ENCODE measurements at regions not wholly inside any gene's neighbourhood (a gene's known extent, or its start where the extent isn't known, plus 50 kb on each side); places are given as distances from the start of the nearest gene placed in this dataset.

- ChIA-PET POLR2A (no interaction called here), CTCF (interaction anchor here (0.6 kb wide), 1 partner anchor 14 kb away, joined by 3 read pairs; no protein-coding TSS in a partner anchor)
- no peak for TF ChIP-seq FOXK2 (IDR thresholded peaks at IDR 0.05)
- TF ChIP-seq LEF1 (IDR thresholded peaks at IDR 0.05; ENCODE audit: borderline replicate concordance), result no peak
- TF ChIP-seq, protein P1, sequence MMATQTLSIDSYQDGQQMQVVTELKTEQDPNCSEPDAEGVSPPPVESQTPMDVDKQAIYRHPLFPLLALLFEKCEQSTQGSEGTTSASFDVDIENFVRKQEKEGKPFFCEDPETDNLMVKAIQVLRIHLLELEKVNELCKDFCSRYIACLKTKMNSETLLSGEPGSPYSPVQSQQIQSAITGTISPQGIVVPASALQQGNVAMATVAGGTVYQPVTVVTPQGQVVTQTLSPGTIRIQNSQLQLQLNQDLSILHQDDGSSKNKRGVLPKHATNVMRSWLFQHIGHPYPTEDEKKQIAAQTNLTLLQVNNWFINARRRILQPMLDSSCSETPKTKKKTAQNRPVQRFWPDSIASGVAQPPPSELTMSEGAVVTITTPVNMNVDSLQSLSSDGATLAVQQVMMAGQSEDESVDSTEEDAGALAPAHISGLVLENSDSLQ (IDR thresholded peaks at IDR 0.05), result no peak
- no peak for TF ChIP-seq ELF4 (IDR thresholded peaks at IDR 0.05)
- no peak for TF ChIP-seq CTBP1 (IDR thresholded peaks at IDR 0.05; ENCODE audit: borderline replicate concordance)
- no peak for TF ChIP-seq FOXA1 (IDR thresholded peaks at IDR 0.05)
- TF ChIP-seq FOXM1 (IDR thresholded peaks at IDR 0.05; ENCODE audit: borderline replicate concordance), result no peak
- TF ChIP-seq ZNF384 (IDR thresholded peaks at IDR 0.05), result no peak
- no peak for DNase-seq (ENCODE audit: extremely low spot score)
Measured at GRCh38 chr5:1671351-1671750, 128.3 kb downstream of the MRPL36 start.

GRCh38 chr5:1670351-1670750 is 129.3 kb downstream of the MRPL36 start:
- CTCF ChIA-PET, result no interaction called here
- no peak for DNase-seq (ENCODE audit: extremely low spot score)
- TF ChIP-seq ZNF384 (IDR thresholded peaks at IDR 0.05) (no peak), SP1 (IDR thresholded peaks at IDR 0.05) (no peak), ELF4 (IDR thresholded peaks at IDR 0.05) (no peak), SUZ12 (IDR thresholded peaks at IDR 0.05) (no peak), FOXK2 (IDR thresholded peaks at IDR 0.05) (no peak), NFRKB (IDR thresholded peaks at IDR 0.05) (no peak)
- POLR2A ChIA-PET, result interaction anchor here (1.4 kb wide), 1 partner anchor 66 kb away, joined by 3 read pairs; no protein-coding TSS in a partner anchor

GRCh38 chr5:1669276-1670155 is 130.1 kb downstream of the MRPL36 start:
- TF ChIP-seq ARNT (IDR thresholded peaks at IDR 0.05) (no peak), NFRKB (IDR thresholded peaks at IDR 0.05) (no peak), FOXK2 (IDR thresholded peaks at IDR 0.05) (no peak), ELF4 (IDR thresholded peaks at IDR 0.05) (no peak), TARDBP (IDR thresholded peaks at IDR 0.05) (no peak)
- TF ChIP-seq, protein P1 (IDR thresholded peaks at IDR 0.05), result no peak
- no peak for DNase-seq (ENCODE audit: extremely low spot score)
- POLR2A ChIA-PET, result interaction anchor here (1.4 kb wide), 1 partner anchor 66 kb away, joined by 3 read pairs; no protein-coding TSS in a partner anchor
- CTCF ChIA-PET, result no interaction called here

DNA sequence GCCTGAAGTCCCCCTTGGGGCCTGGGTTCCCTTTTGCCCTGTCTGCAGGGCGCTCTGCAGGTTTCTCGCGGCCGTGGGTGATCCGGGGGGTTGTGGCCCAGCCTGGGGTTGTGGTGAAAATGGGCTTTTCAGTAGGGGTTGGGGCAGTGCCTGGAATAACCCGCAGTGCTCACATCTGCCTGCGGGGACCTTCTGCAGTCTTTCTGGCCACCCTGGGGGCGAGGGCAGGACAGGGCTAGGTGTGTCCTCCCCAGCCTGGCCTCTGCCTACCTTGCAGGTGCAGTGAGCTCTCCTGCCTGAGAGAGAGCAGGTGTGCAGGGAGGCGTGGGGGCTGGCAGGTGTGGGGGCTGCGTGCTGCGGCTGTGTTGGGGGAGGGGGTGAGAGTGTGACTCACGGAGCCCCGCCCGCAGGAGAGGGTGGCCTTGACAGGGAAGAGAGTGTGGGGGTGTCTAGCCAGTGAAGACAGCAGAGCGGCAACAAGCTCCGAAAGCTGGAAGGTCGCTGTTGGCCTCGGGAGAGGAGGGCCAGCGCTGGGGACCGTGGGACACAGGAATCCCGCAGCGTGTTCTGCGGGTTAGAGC is 131.4 kb downstream of the MRPL36 start:
- TF ChIP-seq FOXK2 (IDR thresholded peaks at IDR 0.05) (no peak), FOXM1 (IDR thresholded peaks at IDR 0.05; ENCODE audit: borderline replicate concordance) (no peak), ARNT (IDR thresholded peaks at IDR 0.05) (no peak), SP1 (IDR thresholded peaks at IDR 0.05) (no peak), SUZ12 (IDR thresholded peaks at IDR 0.05) (no peak), L3MBTL2 (conservative IDR thresholded peaks at IDR 0.05) (no peak), HDGF (IDR thresholded peaks at IDR 0.05; ENCODE audit: borderline replicate concordance) (no peak), ZNF384 (IDR thresholded peaks at IDR 0.05) (no peak), LEF1 (IDR thresholded peaks at IDR 0.05; ENCODE audit: borderline replicate concordance) (no peak), NFRKB (IDR thresholded peaks at IDR 0.05) (no peak), FOXA1 (IDR thresholded peaks at IDR 0.05) (no peak)
- TF ChIP-seq, protein P1 (IDR thresholded peaks at IDR 0.05), result no peak
- ChIA-PET POLR2A (no interaction called here), CTCF (interaction anchor here (0.8 kb wide), 1 partner anchor 363 kb away, joined by 3 read pairs; no protein-coding TSS in a partner anchor)
- DNase-seq (ENCODE audit: extremely low spot score), result peak; percentile 44

DNA sequence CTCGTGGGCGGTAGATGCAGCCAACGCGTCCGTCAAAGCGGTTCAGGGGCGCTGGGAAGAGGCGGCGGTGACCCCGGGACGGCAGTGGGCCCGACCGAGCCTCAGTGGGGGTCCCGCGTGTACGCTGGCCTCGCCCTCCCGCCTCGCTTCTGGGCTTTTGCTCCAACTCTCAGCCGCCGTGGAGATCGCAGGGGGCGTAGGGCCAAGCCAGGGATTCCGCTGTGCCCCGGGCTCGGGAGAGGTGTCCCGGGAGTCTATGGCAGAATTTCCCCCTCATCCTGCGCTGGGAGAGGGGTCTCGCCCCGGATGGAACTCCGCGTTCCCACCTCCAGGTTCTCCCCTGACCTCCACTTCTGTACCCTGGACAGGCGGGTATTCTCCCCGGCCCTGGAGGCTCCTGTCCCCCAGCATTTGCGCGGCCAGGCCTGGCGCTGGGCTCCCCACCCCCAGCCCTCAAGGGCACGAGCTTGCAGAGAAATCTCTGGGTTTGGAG is 131.9 kb downstream of the MRPL36 start:
- POLR2A ChIA-PET, result no interaction called here
- CTCF ChIA-PET, result no interaction called here
- peak; percentile 31 for DNase-seq (ENCODE audit: extremely low spot score)
- no peak for TF ChIP-seq BHLHE40 (IDR thresholded peaks at IDR 0.05; ENCODE audit: borderline replicate concordance)
- no peak for TF ChIP-seq FOXA1 (IDR thresholded peaks at IDR 0.05)
- no peak for TF ChIP-seq L3MBTL2 (conservative IDR thresholded peaks at IDR 0.05)
- no peak for TF ChIP-seq ZNF384 (IDR thresholded peaks at IDR 0.05)
- no peak for TF ChIP-seq SUZ12 (IDR thresholded peaks at IDR 0.05)
- no peak for TF ChIP-seq TARDBP (IDR thresholded peaks at IDR 0.05)

DNA sequence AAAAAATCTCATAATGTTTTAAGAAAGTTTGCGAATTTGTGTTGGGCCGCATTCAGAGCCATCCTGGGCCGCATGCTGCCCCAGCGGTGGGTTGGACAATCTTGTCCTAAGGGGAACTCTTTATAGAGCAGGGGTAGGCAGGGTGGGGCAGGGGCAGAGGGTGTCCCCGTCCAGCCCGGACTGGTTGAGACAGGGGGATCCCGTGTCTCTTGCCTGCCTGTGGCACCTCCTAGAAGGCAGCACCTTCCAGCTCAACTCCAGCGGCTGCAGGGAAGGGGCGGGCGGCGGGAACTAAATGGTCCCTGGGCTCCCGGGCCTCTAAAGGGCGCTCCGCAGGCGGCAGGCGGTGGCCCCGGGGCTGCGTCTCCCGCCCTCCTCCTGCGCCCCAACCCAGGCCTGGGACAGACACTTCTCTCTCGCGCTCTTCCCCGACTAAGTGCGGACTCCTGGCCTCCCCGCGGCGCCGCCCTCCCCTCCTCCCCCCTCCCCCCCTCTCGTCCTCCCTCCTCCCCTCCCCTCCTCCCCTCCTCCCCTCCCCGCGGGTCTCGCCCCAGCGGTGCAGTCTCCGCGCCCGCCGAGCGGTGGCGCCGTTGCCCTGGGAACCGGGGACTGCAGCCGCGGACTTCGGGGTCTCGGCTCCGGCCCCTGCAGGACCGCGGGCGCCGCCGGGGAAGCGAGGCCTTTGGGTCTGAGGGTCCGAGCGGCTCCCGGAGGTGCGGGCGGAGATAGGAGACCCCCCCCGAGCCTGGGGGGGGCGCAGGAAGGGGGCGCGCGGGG is 132.6 kb downstream of the MRPL36 start:
- ChIA-PET POLR2A (no interaction called here), CTCF (no interaction called here)
- peak; percentile 92 for DNase-seq (ENCODE audit: extremely low spot score)
- TF ChIP-seq HDGF (IDR thresholded peaks at IDR 0.05; ENCODE audit: borderline replicate concordance), result no peak
- no peak for TF ChIP-seq FOXA1 (IDR thresholded peaks at IDR 0.05)
- TF ChIP-seq SUZ12 (IDR thresholded peaks at IDR 0.05), result no peak
- TF ChIP-seq ZNF384 (IDR thresholded peaks at IDR 0.05), result no peak
- TF ChIP-seq LEF1 (IDR thresholded peaks at IDR 0.05; ENCODE audit: borderline replicate concordance), result no peak
- no peak for TF ChIP-seq FOXK2 (IDR thresholded peaks at IDR 0.05)
- TF ChIP-seq, protein P1 (IDR thresholded peaks at IDR 0.05), result no peak
- TF ChIP-seq CTBP1 (IDR thresholded peaks at IDR 0.05; ENCODE audit: borderline replicate concordance), result no peak
- TF ChIP-seq NFRKB (IDR thresholded peaks at IDR 0.05), result no peak
- TF ChIP-seq SP1 (IDR thresholded peaks at IDR 0.05), result no peak
- TF ChIP-seq FOXM1 (IDR thresholded peaks at IDR 0.05; ENCODE audit: borderline replicate concordance), result no peak
- no peak for TF ChIP-seq TARDBP (IDR thresholded peaks at IDR 0.05)
- no peak for TF ChIP-seq L3MBTL2 (conservative IDR thresholded peaks at IDR 0.05)
- no peak for TF ChIP-seq BHLHE40 (IDR thresholded peaks at IDR 0.05; ENCODE audit: borderline replicate concordance)
- TF ChIP-seq ARNT (IDR thresholded peaks at IDR 0.05), result no peak
- no peak for TF ChIP-seq ELF4 (IDR thresholded peaks at IDR 0.05)
